ENCODE measurements at regions not wholly inside any gene's neighbourhood (a gene's known extent, or its start where the extent isn't known, plus 50 kb on each side); places are given as distances from the start of the nearest gene placed in this dataset.

DNA sequence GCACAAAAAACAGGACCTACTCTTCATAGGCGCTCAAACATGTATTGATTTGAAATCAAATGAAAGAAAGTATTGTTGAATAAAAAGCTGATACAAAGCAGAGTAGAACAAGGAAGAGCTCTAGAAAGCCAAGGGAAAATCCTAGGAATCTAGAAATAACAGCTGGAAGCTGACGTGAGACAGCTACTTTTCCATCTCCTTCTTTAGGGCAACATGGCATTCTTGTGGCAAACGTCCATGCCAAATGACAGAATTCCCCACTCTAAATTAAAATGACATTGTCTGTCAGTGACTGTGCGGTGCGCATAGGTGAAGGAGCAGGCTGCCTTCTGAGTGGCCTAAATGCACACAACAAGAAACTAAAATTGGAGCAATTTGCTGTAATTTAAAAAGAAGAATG lies 557.4 kb downstream of the SOX11 start:
- TF ChIP-seq, protein P1, sequence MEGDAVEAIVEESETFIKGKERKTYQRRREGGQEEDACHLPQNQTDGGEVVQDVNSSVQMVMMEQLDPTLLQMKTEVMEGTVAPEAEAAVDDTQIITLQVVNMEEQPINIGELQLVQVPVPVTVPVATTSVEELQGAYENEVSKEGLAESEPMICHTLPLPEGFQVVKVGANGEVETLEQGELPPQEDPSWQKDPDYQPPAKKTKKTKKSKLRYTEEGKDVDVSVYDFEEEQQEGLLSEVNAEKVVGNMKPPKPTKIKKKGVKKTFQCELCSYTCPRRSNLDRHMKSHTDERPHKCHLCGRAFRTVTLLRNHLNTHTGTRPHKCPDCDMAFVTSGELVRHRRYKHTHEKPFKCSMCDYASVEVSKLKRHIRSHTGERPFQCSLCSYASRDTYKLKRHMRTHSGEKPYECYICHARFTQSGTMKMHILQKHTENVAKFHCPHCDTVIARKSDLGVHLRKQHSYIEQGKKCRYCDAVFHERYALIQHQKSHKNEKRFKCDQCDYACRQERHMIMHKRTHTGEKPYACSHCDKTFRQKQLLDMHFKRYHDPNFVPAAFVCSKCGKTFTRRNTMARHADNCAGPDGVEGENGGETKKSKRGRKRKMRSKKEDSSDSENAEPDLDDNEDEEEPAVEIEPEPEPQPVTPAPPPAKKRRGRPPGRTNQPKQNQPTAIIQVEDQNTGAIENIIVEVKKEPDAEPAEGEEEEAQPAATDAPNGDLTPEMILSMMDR (IDR thresholded peaks at IDR 0.05): no peak
- no peak for TF ChIP-seq POLR2A (IDR thresholded peaks at IDR 0.05; ENCODE audit: low read depth)
